Middle frontal gyrus (tissue), 1 donor: ENCODE measurements at regions not wholly inside any gene's neighbourhood (a gene's known extent, or its start where the extent isn't known, plus 50 kb on each side); places are given as distances from the start of the nearest gene placed in this dataset.
"Not testable (repeated sequence)": the region's sequence is repeated elsewhere in the genome, so short reads cannot be mapped to it uniquely, and the experiment has no call there.

Experiments used
- DNase-seq: peaks from one replicate; pipeline ENCODE4 v3.0.0-alpha.2; 2015; ENCODE audit warnings: low spot score; ENCODE audit errors: extremely low spot score

DNA sequence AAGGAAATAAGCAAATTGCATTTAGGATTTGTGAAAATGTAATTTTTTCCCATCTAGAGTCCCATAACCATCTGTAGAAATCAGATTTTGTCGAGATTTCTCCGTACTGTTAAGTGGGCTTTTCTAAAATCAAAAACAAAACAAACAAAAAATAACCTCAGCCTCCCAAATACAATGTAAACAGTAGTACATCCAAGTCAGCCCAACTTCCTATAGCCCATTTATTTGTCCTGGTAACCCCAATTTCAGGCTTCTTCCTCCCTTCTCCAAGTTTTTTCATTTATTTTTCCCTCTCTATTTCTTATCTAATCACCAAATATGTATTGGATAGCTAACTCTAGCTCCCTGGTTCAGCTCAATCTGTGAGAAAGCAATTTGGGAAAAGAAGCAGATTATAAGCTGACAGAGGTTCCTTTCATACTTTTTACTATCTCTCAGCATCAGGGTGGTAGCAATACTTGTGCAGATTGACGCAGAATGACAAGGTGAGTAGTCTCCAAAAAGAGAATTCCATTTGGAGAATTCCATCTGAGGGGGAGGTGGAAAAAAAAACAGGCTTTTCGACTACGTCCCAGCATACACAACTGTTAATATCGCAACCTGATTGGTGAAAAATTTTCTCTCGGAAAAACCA is 132.6 kb upstream of the BTN3A2 start:
- DNase-seq, result no peak

DNA sequence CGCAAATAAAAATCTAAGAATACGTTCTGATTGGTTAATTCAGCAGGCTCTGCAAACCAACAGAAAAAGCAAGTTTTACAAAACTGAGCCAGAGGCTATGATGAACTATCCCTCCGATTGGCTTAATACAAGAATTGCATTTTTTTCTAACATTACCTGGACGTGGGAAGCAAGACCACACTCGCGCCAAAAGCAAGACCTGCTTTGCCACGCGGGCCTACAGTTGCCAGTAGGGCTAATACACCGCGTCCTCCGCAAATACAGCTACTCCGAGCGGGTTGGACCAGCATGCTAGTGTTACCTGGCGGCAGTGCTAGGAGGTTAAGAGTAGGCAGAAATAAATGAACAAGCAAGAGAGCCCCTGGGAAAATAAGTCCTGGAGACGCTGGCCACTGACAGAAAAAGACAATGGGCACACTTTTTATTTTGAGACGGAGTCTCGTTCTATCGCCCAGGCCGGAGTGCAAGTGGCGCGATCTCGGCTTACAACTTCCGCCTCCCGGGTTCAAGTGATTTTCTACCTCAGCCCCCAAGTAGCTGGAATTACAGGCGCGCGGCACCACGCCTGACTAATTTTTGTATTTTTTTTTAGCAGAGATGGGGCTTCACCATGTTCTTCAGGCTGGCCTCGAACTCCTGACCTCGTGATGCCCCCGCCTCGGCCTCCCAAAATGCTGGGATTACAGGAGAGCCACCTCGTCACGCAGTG is 131.9 kb upstream of the BTN3A2 start:
- DNase-seq, result no peak

DNA sequence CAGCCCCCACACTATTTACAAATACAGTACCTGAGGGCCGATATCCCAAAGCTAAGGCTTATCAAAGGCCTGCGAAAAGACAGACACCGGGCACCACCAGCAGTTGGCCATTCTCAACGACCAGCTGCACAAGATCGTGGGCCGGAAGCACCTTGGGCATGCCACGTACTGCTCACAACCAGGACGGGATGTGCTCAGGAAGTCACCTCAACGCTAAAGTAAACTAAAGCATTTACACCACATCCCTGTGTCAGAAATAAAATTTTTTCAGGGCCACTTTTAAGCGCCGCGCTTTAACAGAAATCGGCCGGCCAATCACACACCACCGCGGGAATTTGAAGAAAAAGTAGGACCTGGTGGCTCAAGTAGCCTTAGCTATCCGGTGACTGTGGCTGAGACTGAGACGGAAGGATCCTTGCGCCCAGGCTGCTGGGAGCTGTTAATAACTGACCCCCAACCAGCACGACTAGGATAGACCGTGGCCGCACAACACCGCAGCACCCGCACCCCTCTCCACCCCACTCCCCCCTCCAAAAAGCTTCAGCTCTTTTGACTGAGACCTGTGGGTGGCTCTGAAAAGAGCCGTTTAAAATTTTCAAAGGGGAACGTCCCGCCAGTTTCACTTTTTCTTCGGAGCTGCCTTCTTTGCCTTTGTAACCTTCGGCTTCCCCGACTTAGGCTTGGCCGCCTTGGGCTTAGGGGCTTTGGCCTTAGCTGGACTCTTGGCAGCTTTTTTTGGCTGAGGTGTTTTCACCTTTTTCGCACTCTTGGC is 131.2 kb upstream of the BTN3A2 start:
- no peak for DNase-seq

DNA sequence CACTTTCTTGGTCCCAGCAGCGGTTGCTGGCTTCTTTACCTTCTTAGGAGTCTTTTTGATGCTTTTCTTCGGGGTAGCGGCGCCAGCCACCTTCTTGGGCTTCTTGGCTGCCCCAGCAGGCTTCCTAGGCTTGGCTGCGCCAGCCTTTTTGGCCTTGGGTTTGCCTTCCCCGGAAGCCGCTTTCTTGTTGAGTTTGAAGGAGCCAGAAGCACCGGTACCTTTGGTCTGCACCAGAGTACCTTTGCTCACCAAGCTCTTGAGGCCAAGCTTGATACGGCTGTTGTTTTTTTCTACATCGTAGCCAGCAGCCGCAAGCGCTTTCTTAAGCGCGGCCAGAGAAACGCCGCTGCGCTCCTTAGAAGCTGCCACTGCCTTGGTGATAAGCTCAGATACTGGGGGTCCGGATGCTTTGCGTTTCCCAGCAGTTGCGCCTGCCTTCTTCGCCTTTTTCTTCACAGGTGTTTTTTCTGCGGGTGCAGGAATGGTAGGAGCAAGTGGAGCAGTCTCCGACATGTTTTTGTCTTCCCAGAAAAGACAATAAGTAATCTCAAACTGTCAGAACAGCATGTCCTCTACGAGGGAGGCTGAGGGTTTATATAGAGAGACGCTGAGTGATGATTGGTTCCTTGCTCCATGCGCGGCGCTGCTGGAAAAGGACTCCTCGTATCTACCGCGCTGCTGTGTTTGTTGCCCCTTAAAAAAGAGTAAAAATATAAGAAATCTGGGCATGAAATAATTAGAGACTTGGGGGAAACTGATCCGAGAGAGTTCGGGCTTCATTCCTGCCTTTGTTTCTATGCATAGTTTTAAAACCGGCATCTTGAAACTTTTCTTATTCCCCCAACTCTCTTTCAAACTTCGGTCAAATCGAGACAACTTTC is 130.3 kb upstream of the BTN3A2 start:
- no peak for DNase-seq

DNA sequence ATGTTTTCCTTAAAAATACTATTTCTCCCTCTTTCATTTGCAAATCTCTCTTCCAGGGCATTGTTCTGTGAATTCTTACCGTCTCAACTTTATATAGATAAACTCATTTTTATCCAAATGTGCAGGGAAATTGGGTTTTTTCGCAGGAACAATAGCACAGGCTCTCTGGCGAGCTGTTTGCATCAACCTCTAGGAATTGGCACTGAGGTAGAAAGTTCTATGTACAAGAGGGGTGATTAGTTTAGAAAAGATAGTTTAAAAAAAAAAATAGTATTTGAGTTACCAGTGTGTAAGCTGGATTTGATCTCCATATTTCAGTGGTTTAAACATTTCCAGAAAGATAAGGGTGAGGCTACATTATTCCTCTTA is 129.7 kb upstream of the BTN3A2 start:
- DNase-seq, result no peak

GRCh38 chr6:26239415-26239814 is 125.6 kb upstream of the BTN3A2 start:
- DNase-seq, result not testable (repeated sequence)

GRCh38 chr6:26240157-26241032 is 124.6 kb upstream of the BTN3A2 start:
- no peak for DNase-seq

DNA sequence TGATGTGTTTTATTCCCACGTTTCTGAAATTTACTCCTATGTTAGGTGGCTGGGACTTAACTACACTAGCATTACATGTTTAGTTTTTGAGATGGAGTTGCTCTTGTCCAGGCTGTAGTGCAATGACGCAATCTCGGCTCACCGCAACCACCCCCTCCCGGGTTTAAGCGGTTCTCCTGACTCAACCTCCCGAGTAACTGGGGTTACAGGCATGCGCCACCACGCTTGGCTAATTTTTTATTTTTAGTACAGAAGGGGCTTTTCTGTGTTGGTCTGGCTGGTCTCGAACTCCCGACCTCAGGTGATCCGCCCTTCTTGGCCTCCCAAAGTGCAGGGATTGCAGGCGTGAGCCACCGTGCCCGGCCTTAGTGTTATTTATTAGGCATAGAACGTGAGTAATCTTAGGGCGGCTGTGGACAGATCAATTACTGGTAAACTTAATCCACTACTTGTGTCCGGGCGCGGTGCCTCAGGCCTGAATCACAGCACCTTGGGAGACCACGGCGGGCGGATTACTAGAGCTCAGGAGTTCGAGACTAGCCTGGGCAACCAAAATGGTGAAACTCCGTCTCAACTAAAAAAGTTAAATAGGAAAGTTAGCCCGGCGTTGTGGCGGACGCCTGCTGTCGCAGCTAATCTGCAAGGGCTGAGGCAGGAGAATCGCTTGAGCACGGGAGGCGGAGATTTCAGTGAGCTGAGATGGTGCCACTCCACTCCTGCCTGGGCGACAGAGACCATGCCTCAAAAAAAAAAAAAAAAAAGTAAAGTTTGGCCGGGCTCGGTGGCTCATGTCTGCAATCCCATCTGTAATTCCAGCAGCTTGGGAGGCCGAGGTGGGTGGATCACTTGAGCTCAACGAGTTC is 123.7 kb upstream of the BTN3A2 start:
- DNase-seq, result no peak

DNA sequence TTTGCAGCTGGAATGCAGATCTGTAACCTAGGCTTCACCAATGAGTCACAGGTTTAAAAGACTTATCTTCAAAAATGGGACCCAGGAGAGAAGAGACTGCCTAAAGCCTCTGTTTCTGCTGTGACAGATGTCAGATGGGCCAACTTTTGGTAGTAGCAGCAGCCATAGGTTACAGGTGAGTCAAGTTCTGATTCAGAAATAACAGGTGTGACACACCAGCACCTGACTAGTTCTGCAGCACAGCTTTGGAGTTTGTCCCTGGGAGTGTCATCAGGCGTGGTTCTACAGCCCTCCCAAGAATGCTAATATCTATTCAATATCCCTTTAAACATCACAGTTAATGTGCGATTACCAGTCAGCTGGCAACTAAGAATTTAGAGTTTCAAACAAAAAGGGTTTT is 121.9 kb upstream of the BTN3A2 start:
- DNase-seq, result no peak

DNA sequence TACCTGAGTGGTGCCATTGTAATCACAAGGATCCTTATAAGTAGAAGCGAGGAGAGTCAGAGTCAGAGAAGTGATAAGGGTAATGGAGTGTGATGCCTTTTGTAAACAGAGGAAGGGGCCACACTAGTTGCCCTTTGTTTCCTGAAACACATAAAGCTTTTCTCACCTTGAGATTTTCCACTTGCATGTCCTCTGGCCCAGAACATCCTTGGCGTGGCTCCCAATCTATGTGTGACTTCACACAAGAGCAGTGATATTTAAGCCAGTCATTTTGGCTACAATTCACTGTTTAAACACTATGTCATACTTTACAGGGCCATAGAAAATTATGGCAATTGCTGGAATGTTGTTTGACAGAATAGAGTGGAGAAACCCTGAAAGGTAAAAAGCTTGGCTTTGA is 121.2 kb upstream of the BTN3A2 start:
- no peak for DNase-seq

DNA sequence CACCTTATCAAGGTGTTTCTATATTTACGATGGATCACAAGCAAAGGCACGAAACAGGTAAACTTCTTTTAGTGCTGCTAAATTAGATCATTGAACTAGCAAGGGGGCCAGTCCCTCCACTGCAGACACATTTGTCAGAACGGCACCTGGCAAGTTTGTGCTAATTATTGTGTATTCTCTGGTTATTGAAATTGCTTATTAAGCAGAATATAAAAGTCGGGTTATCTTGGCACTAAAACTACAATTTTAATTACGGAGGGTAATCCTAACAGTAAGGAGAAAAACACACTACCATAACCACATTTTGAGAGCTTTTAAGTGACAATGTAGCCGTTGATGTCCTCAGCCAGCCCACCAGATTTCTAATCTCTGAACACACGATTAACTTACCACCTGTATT is 118.9 kb upstream of the BTN3A2 start:
- DNase-seq, result no peak

DNA sequence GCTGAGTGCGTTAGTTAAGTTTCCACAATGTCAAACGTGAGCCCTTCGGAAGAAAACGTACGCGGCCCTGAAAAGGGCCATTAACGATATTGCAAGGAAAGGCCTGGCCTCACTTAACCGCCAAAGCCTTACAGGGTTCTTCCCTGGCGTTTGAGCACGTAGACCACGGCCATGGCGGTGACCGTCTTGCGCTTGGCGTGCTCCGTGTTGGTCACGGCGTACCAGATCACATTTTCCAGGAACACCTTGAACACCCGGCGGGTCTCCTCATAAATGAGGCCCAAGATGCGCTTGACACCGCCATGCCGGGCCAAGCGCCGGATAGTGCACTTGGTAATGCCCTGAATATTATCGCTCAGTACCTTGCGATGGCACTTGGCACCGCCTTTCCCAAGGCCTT is 118.4 kb upstream of the BTN3A2 start:
- DNase-seq, result no peak

DNA sequence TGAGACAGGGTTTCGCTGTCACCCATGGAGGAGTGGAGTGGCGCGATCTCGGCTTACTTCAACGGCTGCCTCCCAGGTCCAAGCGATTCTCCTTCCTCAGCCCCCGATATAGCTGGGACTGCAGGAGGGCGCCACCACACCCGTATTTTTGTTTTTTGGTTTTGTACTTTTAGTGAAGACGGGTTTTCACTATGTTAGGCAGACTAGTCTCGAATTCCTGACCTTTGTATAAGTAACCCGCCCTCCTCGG is 115.4 kb upstream of the BTN3A2 start:
- DNase-seq, result no peak

- DNase-seq, result no peak
Measured at GRCh38 chr6:26249957-26250697, 114.9 kb upstream of the BTN3A2 start.

GRCh38 chr6:26250698-26251044 is 114.3 kb upstream of the BTN3A2 start:
- DNase-seq, result no peak

DNA sequence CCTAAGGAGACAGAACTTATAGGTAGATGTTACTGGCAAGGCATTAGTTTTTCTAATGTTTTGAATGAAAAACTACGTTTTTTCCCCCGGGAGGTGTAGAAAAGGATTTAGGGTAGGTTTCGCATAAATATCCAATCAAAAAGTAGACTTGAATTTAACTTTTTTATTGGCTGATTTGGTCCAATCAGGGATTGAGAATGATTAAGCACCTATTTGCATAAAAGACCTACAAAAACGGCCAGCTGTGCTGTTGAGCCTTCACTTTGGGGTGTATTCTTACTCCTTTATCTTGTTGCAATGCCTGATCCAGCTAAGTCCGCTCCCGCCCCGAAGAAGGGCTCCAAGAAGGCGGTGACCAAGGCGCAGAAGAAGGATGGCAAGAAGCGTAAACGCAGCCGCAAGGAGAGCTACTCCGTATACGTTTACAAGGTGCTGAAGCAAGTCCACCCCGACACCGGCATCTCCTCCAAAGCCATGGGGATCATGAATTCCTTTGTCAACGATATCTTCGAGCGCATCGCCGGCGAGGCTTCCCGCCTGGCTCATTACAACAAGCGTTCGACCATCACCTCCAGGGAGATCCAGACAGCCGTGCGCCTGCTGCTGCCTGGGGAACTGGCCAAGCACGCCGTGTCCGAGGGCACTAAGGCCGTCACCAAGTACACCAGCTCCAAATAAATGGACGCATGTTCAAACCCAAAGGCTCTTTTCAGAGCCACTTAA is 113.5 kb upstream of the BTN3A2 start:
- DNase-seq, result no peak

DNA sequence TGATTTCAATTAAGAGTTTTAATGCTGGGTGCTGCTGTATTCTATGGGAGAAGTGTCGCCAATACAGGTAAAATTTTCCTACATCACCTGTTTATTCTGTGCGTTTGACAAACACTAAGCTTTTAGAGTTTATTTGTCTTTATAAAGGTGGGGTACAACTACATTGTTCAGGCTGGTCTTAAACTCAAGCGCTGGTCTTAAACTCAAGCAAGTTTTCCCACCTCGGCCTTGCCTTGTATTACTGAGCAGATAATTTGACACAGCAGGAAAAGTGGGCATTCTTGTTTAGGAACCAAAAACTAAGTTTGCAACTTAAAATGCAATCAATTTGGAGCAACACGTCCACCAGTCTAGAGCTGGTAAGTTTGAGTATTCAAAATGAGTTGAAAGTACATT is 112.9 kb upstream of the BTN3A2 start:
- no peak for DNase-seq

DNA sequence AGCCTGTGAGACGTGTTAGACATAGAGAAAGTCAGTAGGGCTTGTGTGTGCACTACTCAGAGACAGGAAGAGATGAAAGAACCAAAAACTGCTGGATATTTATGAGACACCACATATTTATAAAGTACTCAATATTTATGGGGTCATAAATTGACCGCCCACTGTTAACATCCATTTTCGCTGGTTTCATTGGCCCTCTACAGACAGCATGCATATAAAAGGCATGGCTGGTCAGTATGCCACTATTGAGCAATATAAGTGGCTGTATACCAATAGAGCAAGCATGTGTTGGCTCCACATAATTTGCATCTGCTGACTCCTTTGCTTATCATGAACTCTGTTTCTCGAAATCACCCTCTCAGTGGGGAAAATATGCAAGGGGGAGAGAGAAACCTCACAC is 110.3 kb upstream of the BTN3A2 start:
- DNase-seq, result no peak

DNA sequence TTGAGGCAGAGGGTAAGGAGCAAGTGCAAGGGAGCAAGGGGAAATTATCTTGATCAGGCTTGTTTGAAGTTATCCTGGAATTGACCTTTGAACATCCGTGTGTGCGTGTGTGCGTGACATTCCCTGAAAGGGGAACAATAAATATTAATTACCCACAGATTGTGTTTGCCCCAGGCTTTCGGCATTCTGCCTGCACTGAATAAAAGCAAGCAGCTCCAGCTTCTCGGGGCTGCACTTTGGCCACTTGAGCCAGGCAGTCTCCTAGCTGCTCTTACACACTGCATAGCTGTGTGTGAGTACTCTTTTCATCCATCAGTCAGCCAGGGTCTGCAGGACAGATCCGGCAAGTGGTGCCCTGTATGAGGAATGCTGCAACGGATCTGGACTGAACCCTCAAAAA is 107.7 kb upstream of the BTN3A2 start:
- no peak for DNase-seq
